Amygdala (tissue), 56 donors: ENCODE measurements at regions not wholly inside any gene's neighbourhood (a gene's known extent, or its start where the extent isn't known, plus 50 kb on each side); places are given as distances from the start of the nearest gene placed in this dataset.
"Not testable (repeated sequence)": the region's sequence is repeated elsewhere in the genome, so short reads cannot be mapped to it uniquely, and the experiment has no call there.

Experiments used
- DNase-seq, 56 donors: peaks; one replicate each; lab custom pipeline; 2025; lab: John Stamatoyannopoulos, UW

DNA sequence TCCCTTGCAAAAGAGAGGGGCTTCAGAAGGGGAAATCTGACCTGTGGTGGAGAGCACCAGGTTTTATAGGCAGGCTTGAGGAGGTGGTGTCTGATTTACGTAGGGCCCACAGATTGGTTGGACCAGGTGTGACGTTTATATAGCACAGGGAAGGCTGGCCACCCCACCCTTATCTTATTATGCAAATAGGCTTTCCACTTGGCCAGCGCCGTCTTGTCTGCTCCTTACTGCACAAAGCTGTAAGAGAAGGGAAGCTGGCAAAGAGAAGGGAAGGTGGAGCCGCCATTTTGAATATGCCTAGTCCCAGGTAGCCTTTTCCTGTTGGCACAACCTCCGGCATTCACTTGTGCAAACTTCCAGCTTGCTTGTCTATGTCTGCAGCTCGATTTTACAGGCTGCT lies 221.4 kb downstream of the GATA3 start:
- DNase-seq, result no peak

DNA sequence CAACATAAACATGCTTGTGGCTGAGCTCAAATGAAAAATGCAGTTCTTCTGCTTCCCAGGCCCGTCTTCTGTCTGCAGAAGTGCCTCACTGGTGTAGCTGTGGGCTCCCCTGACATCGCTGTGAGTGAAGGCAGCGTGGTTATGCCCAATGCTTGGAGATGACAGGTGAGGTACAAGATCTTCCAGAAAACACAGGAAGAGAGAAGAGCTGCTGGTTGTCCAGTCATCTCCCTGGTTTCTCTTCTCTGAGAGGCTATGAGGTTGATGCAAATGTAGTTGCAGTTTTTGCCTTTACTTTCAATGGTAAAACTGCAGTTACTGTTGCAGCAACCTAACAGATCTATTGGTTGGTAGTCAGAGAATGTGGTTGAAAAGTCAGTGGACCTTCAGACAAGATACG lies 223.6 kb downstream of the GATA3 start:
- DNase-seq, result no peak

DNA sequence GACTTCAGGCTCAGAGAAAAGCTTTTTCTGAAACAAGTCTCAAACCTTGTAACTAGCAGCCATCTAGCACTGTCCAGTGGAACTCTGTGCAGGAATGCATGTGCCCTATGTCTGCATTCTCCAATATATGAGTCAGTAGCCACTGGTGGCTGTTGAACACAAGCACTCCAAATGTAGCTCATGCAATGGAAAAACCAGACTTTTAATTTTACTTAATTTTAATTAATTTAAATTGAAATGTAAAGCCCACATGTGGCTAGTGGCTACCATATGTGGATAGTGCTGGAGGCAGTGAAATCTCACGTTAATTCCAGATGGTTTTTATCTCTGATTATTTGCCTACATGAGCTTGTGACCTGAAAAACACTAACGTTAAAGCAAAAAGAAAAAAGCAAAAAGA lies 225.1 kb downstream of the GATA3 start:
- DNase-seq, result no peak

DNA sequence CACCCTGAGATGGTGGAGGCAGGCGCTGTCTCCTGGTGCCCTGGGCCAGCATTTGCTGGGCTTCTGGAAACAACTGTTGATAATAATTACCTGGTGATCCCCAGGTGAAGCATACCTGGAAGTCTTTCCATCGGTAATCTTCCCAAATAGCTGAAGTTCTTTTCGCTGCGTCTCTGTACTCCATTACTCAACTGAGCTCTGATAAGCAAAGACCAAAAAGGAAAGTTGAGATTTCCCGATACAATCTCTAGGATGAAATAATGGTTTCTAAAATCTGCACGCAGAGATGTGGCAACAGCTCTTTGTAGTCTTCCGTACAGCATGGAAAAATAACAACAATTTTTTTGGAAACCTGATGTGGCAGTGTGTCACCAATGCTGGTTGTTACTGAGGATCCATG lies 226.5 kb downstream of the GATA3 start:
- no peak for DNase-seq

DNA sequence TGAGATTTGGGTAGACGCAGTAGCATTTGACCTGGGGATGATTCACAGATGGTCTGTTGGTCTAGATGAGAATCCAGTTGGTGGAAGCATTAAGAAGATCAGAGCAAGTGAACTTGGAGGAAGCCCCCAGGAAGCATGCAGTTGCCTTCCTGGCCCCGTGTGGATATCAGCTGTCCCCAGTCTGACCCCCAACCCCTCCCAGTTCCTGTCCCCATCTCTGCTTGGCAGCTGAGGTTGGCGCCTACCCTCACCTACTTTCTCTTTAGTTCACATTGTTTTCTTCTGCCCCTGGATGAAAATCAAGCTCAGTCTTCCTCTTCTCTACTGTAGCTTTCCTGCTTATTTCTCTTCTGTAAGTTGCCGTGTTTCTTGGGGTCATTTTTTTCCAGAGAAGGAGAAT lies 227.9 kb downstream of the GATA3 start:
- DNase-seq, result no peak

DNA sequence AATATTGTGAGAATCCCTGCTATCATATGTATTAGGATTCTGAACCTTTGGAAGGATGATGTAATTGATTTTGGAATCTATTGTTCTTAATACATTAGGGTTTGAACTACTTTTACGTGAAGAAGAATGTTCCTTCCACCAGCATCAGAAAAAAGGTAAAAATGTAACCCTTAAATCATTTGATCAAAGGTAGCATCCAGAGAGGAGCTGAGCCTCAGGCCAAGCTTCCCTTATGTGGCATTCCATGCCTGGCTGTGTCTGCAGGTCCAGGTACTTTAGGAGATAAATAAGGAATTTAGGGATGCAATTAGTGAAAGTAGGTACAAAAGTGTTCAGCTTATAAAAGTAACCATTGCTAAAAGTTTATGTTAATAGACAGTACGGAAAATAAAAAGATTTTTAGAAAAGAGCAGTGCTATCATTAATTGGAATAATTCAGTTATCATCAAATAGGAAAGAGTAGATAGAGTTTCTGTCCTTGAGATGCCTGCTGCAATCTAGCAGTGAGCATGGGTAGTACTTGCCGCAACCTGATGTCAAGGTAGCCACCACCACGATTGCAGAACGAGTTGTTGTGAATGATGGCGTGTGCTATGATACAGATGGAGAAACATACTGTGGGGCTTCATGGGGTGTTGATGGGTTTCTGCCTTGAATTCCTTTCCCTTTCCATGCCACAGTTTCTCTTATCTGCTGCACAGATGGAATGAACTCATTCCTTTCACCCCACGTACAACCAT lies 228.8 kb downstream of the GATA3 start:
- no peak for DNase-seq

DNA sequence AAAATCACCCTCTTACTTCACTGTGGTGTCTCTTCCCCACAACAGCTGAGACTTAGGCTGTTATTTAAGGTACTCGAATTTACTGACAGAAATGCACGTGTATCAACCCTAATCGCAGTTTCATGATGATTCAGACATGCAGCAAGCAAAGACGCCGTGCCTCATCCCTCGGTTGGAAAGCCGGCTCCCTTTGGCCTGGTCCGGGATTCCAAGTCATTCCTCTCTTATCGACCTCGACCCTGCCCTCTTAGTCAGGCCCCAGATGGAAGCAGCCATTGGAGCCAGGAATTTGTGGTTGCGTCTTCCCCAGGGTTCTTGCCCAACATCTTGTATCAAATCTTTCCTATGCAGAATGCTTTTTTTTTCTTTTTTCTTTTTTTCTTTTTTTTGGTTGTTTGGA lies 229.5 kb downstream of the GATA3 start:
- DNase-seq, result no peak

DNA sequence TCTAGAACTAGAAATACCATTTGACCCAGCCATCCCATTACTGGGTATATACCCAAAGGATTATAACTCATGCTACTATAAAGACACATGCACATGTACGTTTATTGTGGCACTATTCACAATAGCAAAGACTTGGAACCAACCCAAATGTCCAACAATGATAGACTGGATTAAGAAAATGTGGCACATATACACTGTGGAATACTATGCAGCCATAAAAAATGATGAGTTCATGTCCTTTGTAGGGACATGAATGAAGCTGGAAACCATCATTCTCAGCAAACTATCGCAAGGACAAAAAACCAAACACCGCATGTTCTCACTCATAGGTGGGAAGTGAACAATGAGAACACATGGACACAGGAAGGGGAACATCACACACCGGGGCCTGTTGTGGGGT lies 231.5 kb downstream of the GATA3 start:
- not testable (repeated sequence) for DNase-seq

DNA sequence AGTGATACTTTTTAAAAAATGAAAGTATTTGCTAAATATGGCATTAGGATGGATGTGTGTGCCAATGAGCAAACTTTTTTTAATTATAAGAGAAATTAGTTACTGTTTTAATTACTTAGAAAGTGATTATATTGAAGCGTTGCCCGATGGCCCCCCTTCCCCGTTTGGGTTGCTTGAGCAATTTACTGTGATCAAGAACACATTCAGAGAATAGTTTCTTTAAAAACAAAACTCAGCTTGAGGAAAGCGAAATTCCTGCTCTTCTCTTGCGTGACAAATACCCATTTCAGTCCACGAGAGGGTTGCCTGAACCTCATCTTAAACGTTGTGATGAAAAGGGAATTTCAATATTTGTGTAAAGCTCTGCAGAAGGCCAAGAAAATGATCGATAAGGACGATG lies 234.1 kb downstream of the GATA3 start:
- DNase-seq, result no peak

DNA sequence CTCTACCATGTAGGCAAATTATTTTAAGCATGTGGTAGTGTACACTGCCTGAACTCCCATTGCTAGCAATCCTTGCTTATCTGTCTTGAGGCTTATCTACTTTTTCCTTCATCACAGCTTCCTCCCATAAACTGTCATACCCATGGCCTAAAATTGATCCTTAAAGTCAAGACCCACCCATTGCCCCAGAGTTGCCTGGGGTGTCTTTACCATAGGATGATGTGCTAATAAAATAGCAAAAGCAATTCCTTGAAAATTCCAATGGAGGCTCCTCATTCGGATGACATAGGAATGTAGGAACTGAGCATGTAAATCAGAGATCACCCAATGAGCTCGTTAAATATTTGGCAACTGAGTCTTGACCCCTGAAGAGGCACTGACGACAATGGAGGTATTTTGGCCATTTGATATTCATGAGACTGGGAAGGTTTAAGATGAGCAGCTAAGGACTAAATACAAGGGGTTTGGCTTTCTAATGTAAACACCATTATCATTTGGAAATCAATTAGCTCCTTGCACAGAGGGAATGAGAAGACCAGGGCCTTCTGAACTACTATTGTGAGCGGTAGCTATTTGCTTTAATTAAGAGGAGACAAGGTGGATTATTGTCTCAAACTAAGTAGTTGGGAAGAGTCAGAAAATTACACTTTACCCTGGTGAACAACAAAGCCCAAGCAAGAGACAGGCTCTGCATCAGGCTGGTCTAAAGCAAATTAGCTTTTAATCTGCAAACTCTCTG lies 234.9 kb downstream of the GATA3 start:
- no peak for DNase-seq

DNA sequence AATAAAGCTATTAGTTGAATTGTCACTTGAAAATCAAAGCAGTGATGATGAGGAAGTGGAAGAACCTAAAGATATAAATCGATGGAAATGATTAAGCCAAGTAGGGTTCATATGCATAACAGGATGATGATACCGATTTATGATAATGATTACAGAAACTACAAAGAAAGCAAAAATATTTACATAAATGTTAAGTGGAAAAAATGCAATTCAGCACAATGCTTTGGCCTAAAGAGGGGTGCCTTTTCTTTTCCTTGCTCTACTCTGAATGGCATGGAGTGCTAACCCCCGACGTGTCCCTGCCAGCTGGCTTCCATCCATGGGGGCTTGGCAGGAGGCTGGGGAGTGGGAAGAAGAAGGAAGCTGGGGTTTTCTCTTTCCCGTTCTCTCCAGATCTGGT lies 240.3 kb downstream of the GATA3 start:
- DNase-seq, result no peak

DNA sequence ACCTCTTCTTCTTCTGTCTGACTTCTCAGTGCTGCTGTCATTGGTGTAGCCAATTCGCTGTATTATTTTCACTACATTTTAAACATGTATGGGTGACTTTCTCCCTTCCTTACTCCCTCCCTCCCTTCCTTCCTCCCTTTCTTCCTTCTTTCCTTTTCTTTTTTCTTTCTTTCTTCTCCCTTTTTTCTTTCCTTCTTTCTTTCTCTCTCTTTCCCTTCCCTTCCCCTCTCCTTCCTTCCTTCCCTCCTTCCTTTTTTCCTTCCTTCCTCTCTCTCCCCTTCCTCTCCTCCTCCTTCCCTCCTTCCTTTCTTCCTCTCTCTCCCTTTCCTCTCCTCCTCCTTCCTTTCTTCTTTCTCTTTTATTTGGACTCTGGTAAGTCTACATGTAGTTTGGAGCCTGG lies 240.8 kb downstream of the GATA3 start:
- DNase-seq, result no peak

DNA sequence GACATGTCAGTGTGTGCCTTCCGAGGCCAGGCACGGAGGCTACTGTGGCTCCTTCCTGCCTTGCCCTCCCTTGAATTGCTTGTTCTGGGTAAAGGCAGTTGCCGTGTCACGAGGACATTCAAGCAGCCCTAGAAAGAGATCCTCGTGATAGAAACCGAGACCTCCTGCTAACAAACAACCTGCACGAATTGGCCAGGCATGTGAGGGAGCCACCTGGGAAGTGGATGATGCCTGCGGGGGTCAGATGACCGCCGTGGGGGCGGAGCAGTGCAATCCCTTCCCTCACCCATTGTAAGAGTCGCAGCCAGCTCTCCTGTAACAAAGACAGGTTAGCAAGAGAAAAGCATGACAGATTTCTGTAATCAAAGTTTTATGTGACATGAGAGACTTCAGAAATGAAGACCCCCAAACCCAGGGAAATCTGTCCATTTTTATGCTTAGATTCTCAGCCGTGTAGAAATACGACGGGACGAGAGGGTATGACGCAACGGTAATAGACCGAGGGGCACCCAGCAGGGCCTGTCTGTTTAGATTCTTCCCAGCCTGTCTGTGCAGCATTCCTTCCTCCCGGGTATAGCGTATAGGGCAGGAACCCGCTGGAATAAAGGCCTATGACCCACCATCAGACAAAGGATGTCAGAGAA lies 241.7 kb downstream of the GATA3 start:
- no peak for DNase-seq

DNA sequence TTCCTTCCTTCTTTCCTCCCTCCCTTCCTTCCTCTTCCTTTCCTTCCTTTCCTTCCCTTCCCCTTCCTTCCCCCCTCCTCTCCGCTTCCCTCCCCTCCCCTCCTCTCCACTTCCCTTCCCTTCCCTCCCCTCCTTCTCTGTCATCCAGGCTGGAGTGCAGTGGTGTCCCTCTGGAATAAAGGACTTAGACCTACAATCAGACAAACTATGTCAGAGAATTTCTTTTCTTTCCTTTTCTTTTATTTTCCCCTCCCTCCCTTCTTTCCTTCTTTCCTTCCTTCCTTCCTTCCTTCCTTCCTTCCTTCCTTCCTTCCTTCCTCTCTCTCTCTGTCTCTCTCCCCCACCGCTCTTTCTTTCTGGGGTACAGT lies 242.2 kb downstream of the GATA3 start:
- no peak for DNase-seq

DNA sequence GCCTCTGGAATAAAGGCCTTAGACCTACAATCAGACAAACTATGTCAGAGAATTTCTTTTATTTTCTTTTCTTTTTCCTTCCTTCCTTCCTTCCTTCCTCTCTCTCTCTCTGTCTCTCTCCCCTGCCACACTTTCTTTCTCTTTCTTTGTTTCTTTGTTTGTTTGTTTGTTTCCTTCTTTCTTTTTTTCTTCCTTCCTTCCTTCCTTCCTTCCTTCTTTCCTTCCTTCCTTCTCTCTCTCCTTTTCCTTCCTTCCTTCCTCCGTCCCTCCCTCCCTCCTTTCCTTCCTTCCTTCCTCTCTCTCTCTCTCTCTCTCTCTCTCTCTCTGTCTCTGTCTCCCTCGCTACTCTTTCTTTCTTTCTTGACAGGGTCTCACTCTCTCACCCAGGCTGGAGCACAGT lies 242.6 kb downstream of the GATA3 start:
- no peak for DNase-seq

DNA sequence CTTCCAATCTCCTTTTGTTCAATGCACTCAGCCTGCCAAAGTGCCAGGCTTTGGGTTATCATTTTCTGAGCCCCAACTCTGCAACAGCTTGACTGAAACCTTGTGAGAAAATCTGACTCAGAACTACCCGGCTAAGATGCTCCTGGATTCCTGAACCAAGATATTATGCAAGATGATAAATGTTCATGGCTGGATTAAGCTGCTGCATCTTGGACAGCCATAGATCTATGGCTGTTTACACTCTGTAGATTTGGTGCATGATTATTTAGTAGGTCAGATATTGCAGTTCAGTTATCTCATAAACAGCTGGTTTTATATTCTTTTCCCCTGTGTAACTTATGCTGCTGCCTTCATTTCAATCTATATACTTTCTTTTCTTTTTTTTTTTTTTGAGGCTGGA lies 243.5 kb downstream of the GATA3 start:
- no peak for DNase-seq

DNA sequence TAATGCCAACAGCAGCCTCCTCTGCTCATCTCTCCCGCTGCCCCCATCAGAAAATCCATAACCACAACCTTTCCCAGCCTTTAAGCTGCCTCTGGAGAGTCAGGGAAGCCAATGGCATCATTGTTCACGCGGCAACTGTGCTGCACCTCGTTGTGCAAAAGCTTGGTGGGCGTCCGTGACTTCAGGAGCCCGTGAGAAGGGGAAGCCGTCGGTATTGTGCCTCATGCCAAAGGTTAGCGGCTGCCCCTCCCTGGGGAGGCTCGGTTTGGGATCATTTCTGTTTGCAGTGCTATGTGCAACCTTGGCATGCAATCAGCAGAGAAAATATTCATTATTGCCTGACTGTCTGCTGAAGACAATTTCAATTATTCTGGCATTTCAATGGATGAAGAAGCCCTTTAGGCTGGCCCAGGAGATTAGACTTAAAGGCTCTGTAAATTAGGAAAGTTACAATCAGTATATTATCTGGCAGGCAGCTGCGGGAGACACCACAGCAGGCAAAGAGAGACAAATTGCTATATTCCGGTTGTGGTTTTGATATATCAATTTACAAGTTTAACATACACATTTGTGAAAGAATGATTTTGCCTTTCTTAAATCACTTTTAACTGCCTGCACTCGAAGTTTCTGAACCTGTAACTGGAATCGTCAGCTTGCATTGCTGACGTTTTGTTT lies 244.5 kb downstream of the GATA3 start:
- DNase-seq, result no peak

DNA sequence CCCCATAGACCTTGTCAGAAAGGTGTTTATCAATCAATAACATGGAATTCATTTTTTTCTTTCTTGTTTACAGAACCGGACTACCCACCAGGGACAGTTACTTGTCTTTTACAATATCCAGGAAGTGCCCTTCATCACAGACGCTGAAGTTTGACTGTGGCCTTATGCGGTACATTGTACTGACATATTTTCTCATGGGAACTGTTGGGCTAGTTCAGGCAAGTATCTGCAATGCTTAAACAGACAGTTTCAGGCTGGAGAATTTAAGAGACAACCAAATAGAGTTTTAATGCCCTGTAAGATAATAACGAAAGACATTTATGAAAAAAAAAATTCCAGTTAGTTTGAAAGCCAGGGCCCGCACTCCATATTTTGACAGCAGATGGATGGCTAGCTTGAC lies 246.4 kb downstream of the GATA3 start:
- DNase-seq, result no peak

DNA sequence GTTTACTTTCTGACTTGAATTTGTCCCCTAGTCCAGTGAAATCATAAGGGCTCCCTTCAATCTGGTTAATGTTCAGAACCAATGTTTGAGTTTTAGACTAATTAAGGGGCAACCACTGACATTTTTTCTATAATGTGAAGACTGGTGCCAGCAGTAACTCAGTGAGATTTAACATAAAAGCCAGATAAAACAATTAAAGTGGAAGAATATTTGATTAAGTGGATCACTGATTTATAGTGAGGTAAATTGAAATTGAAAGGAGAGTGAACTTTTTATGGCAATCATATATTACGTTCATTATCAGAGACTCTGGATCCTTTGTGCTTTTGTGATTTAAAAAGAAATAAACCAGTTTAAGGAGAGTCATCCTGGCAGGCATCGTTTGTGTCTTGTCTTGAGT lies 246.8 kb downstream of the GATA3 start:
- no peak for DNase-seq

DNA sequence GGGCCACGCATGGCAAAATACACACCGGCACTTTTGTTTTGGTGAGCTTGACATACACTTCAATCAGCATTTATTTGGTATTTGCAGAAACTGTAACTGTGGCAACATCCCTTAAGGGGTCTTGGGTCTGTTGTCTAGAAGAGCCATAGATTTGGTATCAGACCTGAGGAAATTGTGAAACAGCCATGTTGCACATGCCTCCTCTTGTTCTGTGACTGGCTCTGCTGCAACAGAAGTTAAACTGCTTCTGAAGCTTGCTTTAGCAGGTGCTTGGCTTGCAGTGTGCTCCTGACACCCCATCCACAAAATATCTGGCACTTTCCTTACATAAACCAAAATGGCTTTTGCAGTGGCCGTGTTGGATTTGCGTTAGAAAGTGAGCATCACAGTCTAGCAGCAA lies 247.3 kb downstream of the GATA3 start:
- no peak for DNase-seq

DNA sequence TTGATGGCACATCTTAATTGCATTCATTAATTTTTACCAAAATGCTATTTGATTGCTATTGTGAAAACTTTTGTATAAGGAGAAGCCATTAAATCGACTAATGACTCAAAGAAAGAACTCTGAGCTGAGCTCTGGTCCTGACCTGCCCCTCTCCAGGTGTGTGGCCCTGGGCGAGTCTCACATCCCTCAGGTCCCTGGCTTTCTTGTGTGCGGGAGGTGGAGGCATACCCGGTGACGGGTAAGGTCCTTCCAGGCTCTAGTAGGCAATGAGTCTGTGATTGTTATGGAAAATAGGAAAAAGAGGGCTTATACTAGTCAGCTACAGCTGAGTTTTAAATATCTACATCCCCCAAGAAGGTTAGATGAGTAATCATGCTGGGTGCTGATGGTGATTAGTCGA lies 248.1 kb downstream of the GATA3 start:
- no peak for DNase-seq
